GM12891 (cell line): ENCODE measurements at regions not wholly inside any gene's neighbourhood (a gene's known extent, or its start where the extent isn't known, plus 50 kb on each side); places are given as distances from the start of the nearest gene placed in this dataset.

Experiments used
- POLR2A ChIP-seq: IDR thresholded peaks from 2 replicates; pipeline ENCODE4 v1.6.1; 2011; ENCODE audit warnings: low read depth, low read length, control low read depth
- POLR2AphosphoS5 ChIP-seq: IDR thresholded peaks from 2 replicates; pipeline ENCODE4 v1.6.1; 2011; ENCODE audit warnings: low read depth, low read length, control low read depth
- POU2F2 ChIP-seq: IDR thresholded peaks from 2 replicates; pipeline ENCODE4 v1.6.1; 2011; ENCODE audit warnings: low read depth, mild to moderate bottlenecking, control low read depth, low read length, moderate library complexity
- SPI1 ChIP-seq: IDR thresholded peaks from 2 replicates; pipeline ENCODE4 v1.6.1; 2011; ENCODE audit warnings: low read depth, low read length, control low read depth
- TAF1 ChIP-seq: IDR thresholded peaks from 2 replicates; pipeline ENCODE4 v1.6.1; 2011; ENCODE audit warnings: low read depth, low read length, control low read depth

DNA sequence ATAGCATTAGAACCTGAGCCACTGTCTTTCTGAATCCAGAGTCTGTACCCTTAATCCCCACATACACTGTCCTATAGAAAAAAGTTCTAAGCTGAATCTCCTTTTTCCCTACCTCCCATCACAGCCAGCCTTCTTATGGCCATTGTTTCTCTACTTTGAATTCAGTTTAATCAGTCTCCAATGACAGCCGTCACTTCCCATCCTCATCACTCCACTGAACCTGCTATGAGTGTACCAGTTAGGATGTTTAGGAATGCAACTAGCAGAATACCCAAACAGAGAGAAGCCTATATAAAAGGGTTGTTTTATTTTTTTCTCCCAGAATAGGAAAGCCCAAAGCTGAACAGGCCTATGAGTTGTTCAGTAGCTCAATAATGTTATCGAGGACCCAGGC, 220.4 kb upstream of the NREP start:
- no peak for TF ChIP-seq TAF1
- TF ChIP-seq POLR2AphosphoS5: no peak
- no peak for TF ChIP-seq POLR2A
- TF ChIP-seq SPI1: no peak
- no peak for TF ChIP-seq POU2F2
